ENCODE measurements at regions not wholly inside any gene's neighbourhood (a gene's known extent, or its start where the extent isn't known, plus 50 kb on each side); places are given as distances from the start of the nearest gene placed in this dataset.
"Not testable (repeated sequence)": the region's sequence is repeated elsewhere in the genome, so short reads cannot be mapped to it uniquely, and the experiment has no call there.

- not testable (repeated sequence) for TF ChIP-seq CTCF, POLR2A (IDR thresholded peaks at IDR 0.05)
These were observed 1499.9 kb upstream of the USP9Y start for GRCh38 chrY:11201133-11201532.

Measured in adrenal gland (tissue), 5 donors.